A673 (cell line): ENCODE measurements at regions not wholly inside any gene's neighbourhood (a gene's known extent, or its start where the extent isn't known, plus 50 kb on each side); places are given as distances from the start of the nearest gene placed in this dataset.

Experiments
- BruUV-seq: library from RNA; stranded (reverse); fragments of 400-500 nt; replicated peaks from 2 replicates; lab custom pipeline; 2021; lab: Mats Ljungman, UMichigan
- CTCF ChIA-PET: fragments of 300-600 bp; sonication (Branson Sonifier 250); formaldehyde crosslinking; loops from one replicate; lab custom pipeline; 2022; ENCODE audit warnings: antibody characterized with exemption; lab: Charles Lee
- POLR2A ChIA-PET: fragments of 300-600 bp; sonication (Branson Sonifier 250); formaldehyde crosslinking; loops from one replicate; lab custom pipeline; 2022; ENCODE audit warnings: antibody characterized with exemption; ENCODE audit not compliant: low non-redundant PET; lab: Charles Lee
- DNase-seq: peaks from one replicate; pipeline ENCODE4 v3.0.0-alpha.2; 2015; ENCODE audit warnings: low spot score
- H3K27ac ChIP-seq: fragments of 200-600 bp; sonication (generic); 2 replicates; pipeline ENCODE4 v1.5.1; 2016; ENCODE audit warnings: mixed run types, low read depth, mild to moderate bottlenecking, mixed read lengths, antibody characterized with exemption, low read length; ENCODE audit not compliant: poor library complexity, severe bottlenecking
- H3K27me3 ChIP-seq: fragments of 200-600 bp; sonication (generic); replicated peaks from 2 replicates; pipeline ENCODE4 v1.6.1; 2017; ENCODE audit warnings: mixed run types, low read depth, mild to moderate bottlenecking, mixed read lengths, antibody characterized with exemption, low read length; ENCODE audit not compliant: insufficient read depth, poor library complexity
- H3K36me3 ChIP-seq: fragments of 200-600 bp; sonication (generic); 2 replicates; pipeline ENCODE4 v1.6.1; 2016; ENCODE audit warnings: mixed run types, mild to moderate bottlenecking, mixed read lengths, antibody characterized with exemption, low read length; ENCODE audit not compliant: insufficient read depth, poor library complexity, severe bottlenecking
- H3K4me1 ChIP-seq: fragments of 200-600 bp; sonication (generic); 2 replicates; pipeline ENCODE4 v1.6.1; 2017; ENCODE audit warnings: mixed run types, mild to moderate bottlenecking, mixed read lengths, antibody characterized with exemption, low read length; ENCODE audit not compliant: insufficient read depth, poor library complexity, severe bottlenecking
- H3K4me3 ChIP-seq: fragments of 200-600 bp; sonication (generic); 2 replicates; pipeline ENCODE4 v1.5.1; 2016; ENCODE audit warnings: low read depth, mixed run types, mild to moderate bottlenecking, mixed read lengths, low read length; ENCODE audit not compliant: poor library complexity, severe bottlenecking
- H3K9me3 ChIP-seq: fragments of 200-600 bp; sonication (generic); 2 replicates; pipeline ENCODE4 v1.6.1; 2016; ENCODE audit warnings: mixed run types, low read depth, mild to moderate bottlenecking, mixed read lengths, antibody characterized with exemption, low read length; ENCODE audit not compliant: poor library complexity, severe bottlenecking
- CTCF ChIP-seq: fragments of 300-800, 200-600 bp; sonication (generic); conservative IDR thresholded peaks from 2 replicates; pipeline ENCODE4 v1.5.1; 2017; ENCODE audit warnings: low read depth, mild to moderate bottlenecking, antibody characterized with exemption, low read length, moderate library complexity, mixed read lengths
- EZH2 ChIP-seq: fragments of 200-600 bp; sonication (generic); IDR thresholded peaks from 2 replicates; pipeline ENCODE4 v1.6.1; 2017; ENCODE audit warnings: borderline replicate concordance, low read depth, mild to moderate bottlenecking, mixed read lengths, antibody characterized with exemption, low read length; ENCODE audit not compliant: poor library complexity, severe bottlenecking
- intact Hi-C: fragments of 100-400 bp; cut with micrococcal nuclease; formaldehyde crosslinking; loops from one replicate; pipeline ENCODE4 v1.10.0; 2022; ENCODE audit not compliant: unreplicated experiment

GRCh38 chr9:106769331-106769730, 93.6 kb upstream of the ZNF462 start:
- TF ChIP-seq CTCF (no peak), EZH2 (no peak)
- CTCF ChIA-PET, result no interaction called here
- H3K27ac ChIP-seq, result no peak overlapping the region
- POLR2A ChIA-PET, result no interaction called here
- no peak overlapping the region for H3K4me3 ChIP-seq
- BruUV-seq, result no TSS peak
- H3K36me3 ChIP-seq, result no peaks in the 10 kb centered on the region
- no peaks in the 10 kb centered on the region for H3K4me1 ChIP-seq
- no peak for DNase-seq
- H3K27me3 ChIP-seq, result no peaks in the 10 kb centered on the region
- intact Hi-C loops, result no loop called here
- H3K9me3 ChIP-seq, result no peaks in the 10 kb centered on the region

GRCh38 chr9:106771608-106772007, 91.4 kb upstream of the ZNF462 start:
- POLR2A ChIA-PET, result no interaction called here

GRCh38 chr9:106772523-106773290, 90.3 kb upstream of the ZNF462 start:
- H3K27ac ChIP-seq, result no peak overlapping the region
- no peaks in the 10 kb centered on the region for H3K4me1 ChIP-seq
- no TSS peak for BruUV-seq
- no peaks in the 10 kb centered on the region for H3K36me3 ChIP-seq
- TF ChIP-seq CTCF (no peak), EZH2 (no peak)
- ChIA-PET CTCF (no interaction called here), POLR2A (no interaction called here)
- DNase-seq, result no peak
- H3K27me3 ChIP-seq, result no peaks in the 10 kb centered on the region
- no peak overlapping the region for H3K4me3 ChIP-seq
- intact Hi-C loops, result no loop called here
- H3K9me3 ChIP-seq, result no peaks in the 10 kb centered on the region

More at GRCh38 chr9:106771608-106772007, 91.4 kb upstream of the ZNF462 start:
- H3K36me3 ChIP-seq, result no peaks in the 10 kb centered on the region
- intact Hi-C loops, result no loop called here
- CTCF ChIA-PET, result no interaction called here
- H3K4me1 ChIP-seq, result no peaks in the 10 kb centered on the region
- no peak for DNase-seq
- H3K9me3 ChIP-seq, result no peaks in the 10 kb centered on the region
- no TSS peak for BruUV-seq
- H3K4me3 ChIP-seq, result no peak overlapping the region
- H3K27ac ChIP-seq, result no peak overlapping the region
- no peaks in the 10 kb centered on the region for H3K27me3 ChIP-seq
- TF ChIP-seq EZH2 (no peak), CTCF (no peak)
